Stimulated activated naive CD4-positive, alpha-beta T cell (primary cell): ENCODE measurements at regions not wholly inside any gene's neighbourhood (a gene's known extent, or its start where the extent isn't known, plus 50 kb on each side); places are given as distances from the start of the nearest gene placed in this dataset.

Source experiments
- DNase-seq, 6 experiments: peaks; one replicate each; lab custom pipeline; 2025; lab: John Stamatoyannopoulos, UW

GRCh38 chr6:119655124-119655523 lies 305.6 kb upstream of the MAN1A1 start:
- no peak for DNase-seq

DNA sequence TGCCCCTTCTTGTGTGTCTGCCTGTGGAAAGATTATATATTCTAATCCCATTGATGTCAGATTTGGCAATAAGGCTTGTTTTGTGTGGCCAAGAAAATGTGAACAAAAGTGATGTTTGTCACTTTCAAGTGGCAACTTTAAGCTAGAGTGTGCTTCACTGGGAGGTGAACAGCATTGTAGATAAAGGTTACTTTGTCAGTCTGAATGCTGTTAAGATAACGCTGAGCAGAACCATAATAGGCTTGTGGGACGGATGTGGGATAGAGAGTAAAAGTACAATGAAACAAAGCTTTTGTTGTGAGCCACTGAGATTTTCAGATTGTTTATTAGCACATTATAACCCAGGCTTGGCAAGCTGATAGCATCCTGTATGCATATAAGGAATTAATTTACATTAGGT lies 303.8 kb upstream of the MAN1A1 start:
- no peak for DNase-seq

- no peak for DNase-seq
Measured at GRCh38 chr6:119649531-119649930, 300.0 kb upstream of the MAN1A1 start.

- DNase-seq: no peak
Measured at GRCh38 chr6:119647309-119647708, 297.7 kb upstream of the MAN1A1 start.

DNA sequence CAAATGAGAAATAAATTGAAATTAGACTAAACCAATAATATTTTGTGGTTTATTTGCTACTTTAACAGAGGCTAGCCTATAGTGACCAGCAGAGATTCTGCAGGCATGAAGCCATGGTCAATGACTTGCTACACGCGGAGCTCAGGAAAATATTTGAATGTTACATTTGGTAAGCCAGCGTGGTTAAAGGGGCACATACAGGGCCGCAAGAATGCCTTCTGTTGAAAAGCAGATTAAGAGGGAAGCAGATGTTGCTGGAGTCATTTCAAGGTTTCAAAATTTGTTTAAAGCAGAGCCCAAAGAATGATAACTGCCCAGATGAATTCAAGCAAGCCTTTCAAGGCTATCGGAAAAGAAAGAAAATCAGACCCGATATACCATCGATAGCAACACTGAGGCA lies 294.3 kb upstream of the MAN1A1 start:
- DNase-seq: no peak

DNA sequence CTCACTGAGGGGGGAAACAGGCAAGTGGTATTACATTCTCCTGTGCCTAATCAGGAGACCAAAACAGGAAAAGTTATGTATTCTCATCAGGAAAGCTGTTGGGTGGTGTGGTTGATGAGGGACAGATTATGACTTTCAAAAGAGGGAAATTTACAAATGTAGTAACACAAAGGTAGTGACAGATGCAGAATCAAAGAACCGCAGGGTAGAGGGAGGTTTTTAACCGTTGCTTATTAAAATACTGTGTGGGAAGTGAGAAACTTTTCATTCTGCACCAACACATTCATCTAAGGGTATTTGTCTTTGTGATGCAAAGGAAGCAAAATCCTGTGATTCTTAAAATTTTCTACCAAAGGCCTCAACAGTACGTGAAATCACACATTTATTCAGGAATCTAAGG lies 288.2 kb upstream of the MAN1A1 start:
- DNase-seq: no peak

- no peak for DNase-seq
Measured at GRCh38 chr6:119636060-119636459, 286.5 kb upstream of the MAN1A1 start.

DNA sequence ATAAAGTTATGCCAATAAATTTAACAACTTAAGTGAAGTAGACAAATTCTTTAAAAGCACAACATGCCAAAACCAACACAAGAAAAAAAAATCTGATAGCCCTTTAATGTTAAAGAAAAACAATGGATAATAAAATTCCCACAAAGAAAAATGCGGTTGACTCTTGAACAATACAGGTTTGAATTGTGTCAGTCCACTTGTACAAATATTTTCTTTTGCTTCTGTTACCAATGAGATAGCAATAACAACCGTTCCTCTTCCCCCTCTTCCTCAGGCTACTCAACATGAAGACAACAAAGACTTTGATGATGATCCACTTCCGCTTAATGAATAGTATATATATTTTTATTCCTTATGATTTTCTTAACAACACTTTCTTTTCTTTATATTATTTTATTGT lies 283.9 kb upstream of the MAN1A1 start:
- no peak for DNase-seq

DNA sequence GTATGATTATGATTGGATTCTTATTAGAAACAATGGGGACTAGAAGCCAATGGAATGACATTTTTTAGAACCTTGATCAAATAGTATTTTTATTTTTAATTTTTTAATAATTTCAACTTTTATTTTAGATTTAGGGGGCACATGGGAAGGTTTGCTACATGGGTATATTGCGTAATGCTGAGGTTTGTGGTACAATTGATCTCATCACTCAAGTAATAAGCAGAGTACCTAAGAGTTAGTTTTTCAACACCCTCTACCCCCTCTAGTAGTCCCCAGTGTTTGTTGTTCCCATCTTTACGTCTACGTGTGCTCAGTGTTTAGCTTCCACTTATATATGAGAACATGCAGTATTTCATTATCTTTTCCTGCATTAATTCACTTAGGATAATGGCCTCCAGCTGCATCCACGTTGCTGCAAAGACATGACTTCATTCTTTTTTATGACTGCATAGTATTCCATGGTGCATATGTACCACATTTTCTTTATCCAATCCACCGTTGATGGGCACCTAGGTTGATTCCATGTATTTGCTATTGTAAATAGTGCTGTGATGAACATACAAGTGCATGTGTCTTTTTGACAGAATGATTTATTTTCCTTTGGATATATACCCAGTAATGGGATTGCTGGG lies 281.1 kb upstream of the MAN1A1 start:
- DNase-seq: no peak

GRCh38 chr6:119628691-119629594 lies 279.4 kb upstream of the MAN1A1 start:
- no peak for DNase-seq

DNA sequence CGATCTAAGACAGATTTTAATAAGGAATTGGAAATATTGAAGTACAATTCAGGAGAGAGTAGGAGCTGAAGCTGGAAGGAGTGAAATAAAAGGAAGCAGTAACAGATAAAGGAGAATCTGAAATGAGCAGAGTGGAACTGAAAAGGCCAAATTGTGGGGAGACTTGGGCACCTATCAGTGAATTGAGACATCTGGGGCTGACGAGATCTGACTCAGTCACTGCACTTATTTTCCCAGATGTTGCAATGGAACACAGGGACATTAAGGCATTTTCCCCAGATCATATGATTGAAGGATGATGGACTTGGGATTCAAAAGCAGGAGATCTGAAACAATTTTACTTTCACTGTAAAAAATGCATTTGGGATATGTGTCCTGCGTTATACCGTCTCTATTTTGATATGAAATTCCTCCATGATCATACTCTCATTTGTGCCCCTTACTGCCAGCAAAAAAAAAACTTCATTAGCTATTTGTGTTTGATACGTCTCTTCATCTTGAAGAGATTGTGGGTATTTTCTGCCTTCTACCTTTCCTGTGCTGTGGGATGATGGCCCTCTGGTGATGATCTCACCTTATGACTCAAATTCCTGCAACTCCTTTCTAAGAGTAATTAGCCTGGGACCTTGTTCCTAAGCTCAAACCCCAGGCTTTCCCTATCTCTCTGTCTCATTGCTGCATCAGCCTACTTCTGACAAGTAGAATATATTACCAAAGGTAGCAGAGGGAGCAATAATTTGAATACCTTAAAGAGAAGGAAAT lies 278.5 kb upstream of the MAN1A1 start:
- DNase-seq: no peak

GRCh38 chr6:119626884-119627619 lies 277.5 kb upstream of the MAN1A1 start:
- DNase-seq: no peak

DNA sequence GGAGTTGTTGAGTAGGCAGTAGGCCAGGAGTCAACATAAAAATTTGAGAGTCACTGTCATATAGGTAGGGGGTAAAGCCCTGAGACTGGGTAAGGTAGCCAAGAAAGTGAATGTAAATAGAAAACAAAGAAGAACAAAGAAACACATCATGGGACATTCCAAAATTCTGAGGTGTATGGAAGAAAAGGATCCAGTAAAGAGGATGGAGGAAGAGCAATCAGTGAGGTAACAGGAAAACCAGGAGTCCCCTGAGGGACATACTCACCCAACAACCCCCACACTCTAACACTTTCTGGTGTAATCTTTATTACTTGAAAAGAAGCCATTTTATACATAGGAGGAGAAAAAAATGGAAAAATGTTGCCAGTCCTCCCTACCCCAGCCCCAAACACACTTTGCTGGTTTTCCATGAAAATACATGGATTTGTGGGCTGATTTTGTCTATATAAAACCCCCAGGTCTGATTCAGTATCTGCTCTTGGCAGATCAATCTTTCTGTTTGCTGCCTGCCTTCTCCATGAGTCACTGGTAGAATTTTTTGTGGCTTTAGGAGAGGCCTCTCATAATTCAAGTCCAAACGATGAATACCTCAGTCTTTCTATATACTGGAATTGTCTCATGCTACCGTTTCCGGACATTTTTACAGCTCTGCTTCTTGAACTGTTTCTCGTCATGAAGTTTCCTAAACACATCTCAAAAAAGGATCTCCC lies 271.4 kb upstream of the MAN1A1 start:
- no peak for DNase-seq

DNA sequence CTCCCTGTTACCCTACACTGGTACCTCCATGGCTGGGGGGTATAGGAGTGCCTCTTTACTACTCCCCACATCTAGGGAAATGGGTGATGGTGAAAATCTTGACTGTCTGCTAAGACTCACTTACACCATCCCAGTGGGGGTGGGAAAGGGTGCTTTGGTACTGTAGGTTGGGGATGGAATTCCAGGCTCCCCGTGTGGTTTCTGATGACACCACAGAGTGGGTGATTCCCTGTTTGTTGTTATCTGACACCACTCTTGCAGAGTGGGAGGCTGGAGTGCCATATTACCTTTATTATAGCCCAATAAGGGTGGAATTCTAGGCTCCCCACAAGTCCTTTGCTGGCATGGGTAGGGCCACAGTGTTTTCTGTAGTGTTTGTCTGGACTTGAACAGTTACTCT lies 264.6 kb upstream of the MAN1A1 start:
- no peak for DNase-seq

GRCh38 chr6:119612911-119613381 lies 263.4 kb upstream of the MAN1A1 start:
- no peak for DNase-seq

DNA sequence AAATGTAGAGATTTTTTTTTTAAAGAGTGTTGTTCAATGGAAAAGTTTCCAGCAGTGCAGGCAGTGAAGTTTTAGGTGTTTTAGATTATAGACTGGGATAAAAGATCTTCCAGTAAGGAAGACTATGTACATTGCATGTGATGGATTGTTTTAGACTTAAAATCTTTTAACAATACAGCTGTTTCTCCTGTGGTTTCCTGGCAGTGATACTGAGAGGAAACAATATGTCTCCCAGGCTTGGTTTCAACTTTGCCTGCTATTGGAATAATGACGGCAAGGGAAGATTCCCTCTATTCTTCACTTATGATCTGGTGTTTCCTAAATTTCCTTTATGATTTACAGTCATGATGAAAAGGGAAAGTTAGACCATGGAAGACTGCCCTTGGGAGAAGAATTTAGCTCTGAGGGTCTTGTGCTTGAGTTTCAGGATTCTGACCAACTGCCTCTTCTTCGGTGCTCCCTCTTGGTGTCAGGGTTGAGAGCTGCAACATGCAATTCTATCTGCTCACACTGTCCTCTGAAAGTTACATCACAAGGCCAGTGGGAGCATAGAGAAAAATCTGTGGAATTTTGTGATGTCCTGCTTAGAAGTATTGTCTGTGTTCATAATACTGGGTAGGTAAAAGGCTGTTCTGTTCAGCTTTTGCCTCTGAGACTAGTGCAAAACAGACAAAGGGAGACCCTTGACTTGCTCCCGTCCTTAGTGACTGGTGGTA lies 262.8 kb upstream of the MAN1A1 start:
- DNase-seq: no peak

GRCh38 chr6:119610754-119611153 lies 261.2 kb upstream of the MAN1A1 start:
- no peak for DNase-seq

- no peak for DNase-seq
Measured at GRCh38 chr6:119610265-119610664, 260.7 kb upstream of the MAN1A1 start.

- no peak for DNase-seq
Measured at GRCh38 chr6:119609865-119610264, 260.3 kb upstream of the MAN1A1 start.

- DNase-seq: no peak
Measured at GRCh38 chr6:119608994-119609393, 259.4 kb upstream of the MAN1A1 start.

- DNase-seq: no peak
Measured at GRCh38 chr6:119604124-119604523, 254.6 kb upstream of the MAN1A1 start.
